Urinary bladder (tissue), 3 donors: ENCODE measurements at regions not wholly inside any gene's neighbourhood (a gene's known extent, or its start where the extent isn't known, plus 50 kb on each side); places are given as distances from the start of the nearest gene placed in this dataset.
A peak's percentile ranks its signal among the peaks of the same experiment; 100 is the strongest.
"Not testable (repeated sequence)": the region's sequence is repeated elsewhere in the genome, so short reads cannot be mapped to it uniquely, and the experiment has no call there.

Source experiments
- DNase-seq: peaks from one replicate; pipeline ENCODE4 v3.0.0-alpha.2; 2015; ENCODE audit errors: extremely low spot score
- H3K27ac ChIP-seq: one replicate; pipeline ENCODE4 v1.5.1; 2013; ENCODE audit warnings: low read depth, mild to moderate bottlenecking, moderate library complexity
- H3K36me3 ChIP-seq: one replicate; pipeline ENCODE4 v1.6.1; 2013; ENCODE audit warnings: mild to moderate bottlenecking, moderate library complexity; ENCODE audit not compliant: insufficient read depth
- H3K4me1 ChIP-seq: one replicate; pipeline ENCODE4 v1.6.1; 2013; ENCODE audit warnings: mild to moderate bottlenecking, moderate library complexity; ENCODE audit not compliant: insufficient read depth
- H3K4me3 ChIP-seq: one replicate; pipeline ENCODE4 v1.5.1; 2013; ENCODE audit warnings: low read depth, low read length
- WGBS: extraction: QIAGEN DNeasy Blood & Tissue Kit; methylation state at CpG from one replicate; pipeline ENCODE4 v1.1.7; 2013; 5-methylcytosine and 5-hydroxymethylcytosine counted together
- donor health status: healthy with polysubstance abuse.
- donor health status: healthy.

- Histone ChIP-seq H3K4me1 (no peaks in the 10 kb centered on the region), H3K4me3 (no peak overlapping the region), H3K27ac (no peak overlapping the region), H3K36me3 (no peaks in the 10 kb centered on the region)
- DNase-seq = no peak
- 79% methylated on average over 7 of the region's 7 CpGs for WGBS
These were observed 1026.8 kb downstream of the CDH11 start for GRCh38 chr16:64094992-64095634.

- Histone ChIP-seq H3K4me3 (no peak overlapping the region), H3K36me3 (no peaks in the 10 kb centered on the region), H3K4me1 (no peaks in the 10 kb centered on the region), H3K27ac (no peak overlapping the region)
- DNase-seq = no peak
- 66% methylated on average over 4 of the region's 4 CpGs for WGBS
These were observed 1027.5 kb downstream of the CDH11 start for GRCh38 chr16:64094181-64094965.

DNA sequence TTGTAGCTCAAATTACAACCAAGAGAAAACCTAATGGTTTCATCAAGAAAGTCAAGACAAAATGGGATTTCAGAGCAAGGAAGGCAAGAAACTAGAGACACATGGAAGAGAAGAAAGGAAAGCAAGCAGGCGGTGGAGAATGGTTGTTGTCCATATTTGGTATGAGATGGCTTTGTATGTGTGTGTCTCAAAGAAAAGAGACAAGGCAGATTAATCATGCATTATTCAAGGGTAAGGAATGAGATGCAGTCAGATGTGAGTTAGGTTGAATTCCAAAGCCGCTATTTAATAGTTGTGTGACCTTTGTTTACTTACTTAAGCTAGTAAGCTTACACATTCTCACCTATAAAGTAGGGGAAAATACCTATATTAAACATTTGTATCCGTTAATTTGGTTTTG is 1029.6 kb downstream of the CDH11 start:
- no peak for DNase-seq
- WGBS = 79% methylated on average over 3 of the region's 3 CpGs
- Histone ChIP-seq H3K36me3 (no peaks in the 10 kb centered on the region), H3K27ac (no peak overlapping the region), H3K4me1 (no peaks in the 10 kb centered on the region), H3K4me3 (no peak overlapping the region)

GRCh38 chr16:64090327-64090726 is 1031.5 kb downstream of the CDH11 start:
- H3K36me3 ChIP-seq = no peaks in the 10 kb centered on the region
- H3K4me3 ChIP-seq = no peak overlapping the region
- no peaks in the 10 kb centered on the region for H3K4me1 ChIP-seq
- no peak for DNase-seq
- WGBS = 67% methylated on average over 2 of the region's 2 CpGs
- no peak overlapping the region for H3K27ac ChIP-seq

DNA sequence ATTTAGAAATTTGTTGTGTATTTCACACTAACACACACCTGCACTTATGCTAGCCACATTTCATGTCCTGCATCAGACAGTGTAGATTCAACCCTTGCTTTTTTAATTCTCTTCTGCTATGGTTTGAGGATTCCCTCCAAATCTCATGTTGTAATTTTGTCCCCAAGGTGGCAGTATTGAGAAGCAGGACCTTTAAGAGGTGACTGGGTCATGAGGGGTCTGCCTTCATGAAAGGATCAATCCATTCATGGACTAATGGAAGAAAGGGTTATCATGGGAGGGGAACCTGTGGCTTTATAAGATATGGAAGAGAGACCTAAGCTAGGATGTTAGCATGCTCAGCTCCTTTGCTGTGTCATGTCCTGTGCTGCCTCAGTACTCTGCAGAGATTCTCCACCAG is 1032.2 kb downstream of the CDH11 start:
- DNase-seq = no peak
- no peak overlapping the region for H3K4me3 ChIP-seq
- no peaks in the 10 kb centered on the region for H3K36me3 ChIP-seq
- H3K27ac ChIP-seq = no peak overlapping the region
- H3K4me1 ChIP-seq = no peaks in the 10 kb centered on the region

DNA sequence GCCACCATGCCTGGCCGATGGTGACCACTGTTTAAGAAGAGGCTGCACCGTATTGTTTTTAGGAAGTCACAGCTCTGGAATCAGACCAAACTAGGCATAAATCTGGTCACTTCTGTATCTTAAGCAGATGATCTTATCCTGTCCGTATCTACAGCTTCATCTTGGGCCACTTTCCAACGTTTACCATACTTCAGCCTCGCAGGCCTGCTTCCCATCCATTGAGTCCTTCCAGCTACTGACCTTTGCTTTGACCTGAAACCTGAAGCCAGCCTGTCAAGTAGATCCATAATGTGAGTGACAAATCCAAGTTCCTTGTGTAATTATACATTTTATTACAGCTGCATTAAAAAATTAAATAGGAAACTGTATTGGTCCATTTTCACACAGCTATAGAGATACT is 1033.0 kb downstream of the CDH11 start:
- Histone ChIP-seq H3K4me3 (no peak overlapping the region), H3K36me3 (no peaks in the 10 kb centered on the region), H3K4me1 (no peaks in the 10 kb centered on the region), H3K27ac (no peak overlapping the region)
- 72% methylated on average over 5 of the region's 5 CpGs for WGBS
- no peak for DNase-seq

GRCh38 chr16:64085296-64085695 is 1036.6 kb downstream of the CDH11 start:
- H3K4me1 ChIP-seq = no peaks in the 10 kb centered on the region
- 81% methylated on average over 4 of the region's 4 CpGs for WGBS
- H3K27ac ChIP-seq = no peak overlapping the region
- no peak overlapping the region for H3K4me3 ChIP-seq
- no peaks in the 10 kb centered on the region for H3K36me3 ChIP-seq
- DNase-seq = no peak

DNA sequence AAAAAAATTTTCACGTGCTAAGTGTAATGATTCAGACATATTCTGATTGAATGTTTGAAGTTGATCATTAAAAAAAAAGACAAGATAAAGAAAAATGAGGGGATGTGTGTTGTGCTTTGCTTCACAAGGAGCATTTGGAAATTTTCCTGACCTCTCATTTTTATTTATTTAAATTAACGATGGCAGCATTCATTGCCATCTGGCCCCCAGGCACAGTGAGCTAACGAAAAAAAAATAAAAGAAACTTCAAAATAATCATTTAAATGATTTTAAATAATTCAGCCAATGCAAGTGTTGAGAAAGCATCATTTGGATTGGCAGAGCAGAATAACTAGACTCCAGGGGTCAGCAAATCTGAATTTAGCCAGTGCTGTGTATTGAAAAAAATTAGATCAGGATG is 1037.2 kb downstream of the CDH11 start:
- 85% methylated on average over 3 of the region's 3 CpGs for WGBS
- no peak overlapping the region for H3K4me3 ChIP-seq
- no peak overlapping the region for H3K27ac ChIP-seq
- no peaks in the 10 kb centered on the region for H3K36me3 ChIP-seq
- DNase-seq = no peak
- H3K4me1 ChIP-seq = no peaks in the 10 kb centered on the region

DNA sequence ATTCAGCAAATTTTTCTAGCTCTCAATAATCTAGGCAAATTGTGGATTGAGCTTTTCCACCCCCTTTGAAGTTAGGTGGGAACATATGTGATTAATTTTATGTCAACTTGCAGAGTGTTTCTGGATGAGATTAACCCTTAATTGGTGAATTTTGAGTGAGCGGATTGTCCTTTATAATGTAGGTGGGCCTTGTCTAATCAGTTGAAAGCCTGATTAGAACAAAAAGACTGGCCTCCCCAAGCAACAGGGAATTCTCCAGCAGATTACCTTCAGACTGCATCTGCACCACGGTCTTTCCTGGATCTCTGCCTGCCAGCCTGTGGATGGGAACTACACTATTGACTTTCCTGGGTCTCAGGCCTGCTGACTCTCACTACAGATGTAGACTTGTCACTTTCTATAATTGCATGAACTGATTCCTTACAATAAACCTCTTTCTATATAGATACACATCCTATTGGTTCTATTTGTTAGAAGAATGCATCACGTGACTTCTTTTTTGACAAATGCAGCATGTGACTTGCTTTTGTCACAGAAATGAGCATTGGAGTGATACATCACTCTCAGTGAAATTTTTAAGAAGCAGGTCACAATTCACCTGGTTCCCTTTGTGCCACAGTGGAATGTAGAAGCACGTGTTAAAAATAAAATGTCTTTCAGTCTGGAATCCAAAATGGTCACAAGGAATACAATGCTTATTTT is 1038.3 kb downstream of the CDH11 start:
- no peak overlapping the region for H3K27ac ChIP-seq
- DNase-seq = no peak
- H3K4me1 ChIP-seq = no peaks in the 10 kb centered on the region
- no peak overlapping the region for H3K4me3 ChIP-seq
- no peaks in the 10 kb centered on the region for H3K36me3 ChIP-seq
- WGBS = 92% methylated on average over 4 of the region's 4 CpGs

GRCh38 chr16:64077242-64077641 is 1044.6 kb downstream of the CDH11 start:
- Histone ChIP-seq H3K4me3 (no peak overlapping the region), H3K4me1 (no peaks in the 10 kb centered on the region), H3K36me3 (no peaks in the 10 kb centered on the region), H3K27ac (no peak overlapping the region)
- no peak for DNase-seq
- 88% methylated on average over 2 of the region's 2 CpGs for WGBS

DNA sequence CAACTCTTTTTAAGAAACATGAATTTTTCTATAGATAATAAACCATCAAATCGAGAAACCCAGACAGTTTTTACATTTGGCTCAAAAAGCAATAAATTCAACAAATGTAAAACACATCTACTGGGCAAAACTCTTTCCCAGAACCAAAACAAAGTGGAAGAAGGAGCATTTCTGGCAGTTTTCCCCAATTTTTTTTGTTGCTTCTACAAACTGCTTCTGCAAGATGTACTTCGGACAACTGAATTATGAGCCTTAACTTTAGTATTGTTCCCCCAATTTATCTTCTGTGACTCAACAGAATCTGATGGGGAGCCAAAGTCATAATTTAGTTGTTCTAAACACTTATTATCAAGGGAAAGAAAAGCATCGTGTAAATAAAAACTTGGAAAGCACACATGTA is 1047.2 kb downstream of the CDH11 start:
- WGBS = 24% methylated on average over 3 of the region's 3 CpGs
- Histone ChIP-seq H3K36me3 (no peaks in the 10 kb centered on the region), H3K27ac (no peak overlapping the region), H3K4me3 (no peak overlapping the region), H3K4me1 (no peaks in the 10 kb centered on the region)
- DNase-seq = peak; percentile 11

DNA sequence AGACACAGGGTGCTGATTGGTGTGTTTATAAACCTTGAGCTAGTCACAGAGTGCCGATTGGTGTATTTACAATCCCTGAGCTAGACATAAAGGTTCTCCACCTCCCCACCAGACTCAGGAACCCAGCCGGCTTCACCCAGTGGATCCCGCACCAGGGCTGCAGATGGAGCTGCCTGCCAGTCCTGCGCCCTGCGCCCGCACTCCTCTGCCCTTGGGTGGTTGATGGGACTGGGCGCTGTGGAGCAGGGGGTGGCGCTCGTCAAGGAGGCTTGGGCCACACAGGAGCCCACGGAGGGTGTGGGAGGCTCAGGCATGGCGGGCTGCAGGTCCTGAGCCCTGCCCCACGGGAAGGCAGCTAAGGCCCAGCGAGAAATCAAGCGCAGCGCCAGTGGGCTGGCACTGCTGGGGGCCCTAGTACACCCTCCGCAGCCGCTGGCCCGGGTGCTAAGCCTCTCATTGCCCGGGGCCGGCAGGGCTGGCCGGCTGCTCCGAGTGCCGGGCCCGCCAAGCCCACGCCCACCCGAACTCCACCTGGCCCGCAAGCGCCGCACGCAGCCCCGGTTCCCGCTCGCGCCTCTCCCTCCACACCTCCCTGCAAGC is 1049.6 kb downstream of the CDH11 start:
- 98% methylated on average over 34 of the region's 34 CpGs for WGBS
- H3K4me3 ChIP-seq, H3K4me1 ChIP-seq, H3K36me3 ChIP-seq, H3K27ac ChIP-seq, DNase-seq: not testable (repeated sequence)

DNA sequence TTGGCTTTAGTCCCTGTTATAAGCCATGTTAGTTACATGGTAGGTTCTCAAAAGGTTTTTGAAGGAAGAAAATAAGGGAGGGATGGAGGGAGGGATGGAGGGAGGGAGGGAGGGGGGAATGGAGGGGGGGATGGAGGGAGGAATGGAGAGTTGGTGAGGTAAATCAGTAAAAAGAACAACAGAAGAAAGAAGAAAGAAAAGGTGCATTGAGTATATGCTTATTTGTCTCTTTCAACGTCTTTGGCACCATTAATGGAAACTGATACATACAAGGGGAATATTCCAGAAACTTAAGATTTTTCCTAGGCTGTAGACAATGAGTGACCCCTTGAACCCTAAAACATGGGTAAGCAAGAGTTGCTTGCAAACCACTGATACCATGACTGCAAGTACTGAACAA is 1056.3 kb downstream of the CDH11 start:
- H3K36me3 ChIP-seq = no peaks in the 10 kb centered on the region
- H3K27ac ChIP-seq = no peak overlapping the region
- H3K4me3 ChIP-seq = no peak overlapping the region
- WGBS = 85% methylated on average over 1 of the region's 1 CpG
- no peaks in the 10 kb centered on the region for H3K4me1 ChIP-seq
- no peak for DNase-seq

DNA sequence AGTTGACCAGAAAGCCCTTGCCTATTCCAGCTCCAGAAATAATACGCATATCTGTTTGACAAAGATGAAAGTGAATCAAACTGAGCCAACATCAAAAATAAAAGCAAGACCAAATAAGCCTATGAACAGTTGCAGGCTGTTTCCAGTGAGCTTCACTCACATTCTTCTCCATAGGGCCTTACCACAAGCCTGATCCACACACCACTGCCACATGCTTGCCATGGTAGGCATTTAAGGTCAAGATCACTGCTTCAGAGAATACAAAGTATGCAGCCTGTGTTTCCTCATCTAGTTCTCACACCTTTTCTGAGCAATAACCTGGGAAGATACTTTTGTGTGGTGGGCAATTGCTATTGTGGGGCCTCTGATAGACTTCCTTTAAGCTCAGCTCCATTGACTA is 1060.2 kb downstream of the CDH11 start:
- WGBS = 95% methylated on average over 1 of the region's 1 CpG
- H3K36me3 ChIP-seq = no peaks in the 10 kb centered on the region

More for the DNA sequence above, 1060.2 kb downstream of the CDH11 start:
- H3K4me1 ChIP-seq = no peaks in the 10 kb centered on the region
- no peak for DNase-seq
- H3K27ac ChIP-seq = no peak overlapping the region
- H3K4me3 ChIP-seq = no peak overlapping the region
